HepG2 (cell line): ENCODE measurements at regions not wholly inside any gene's neighbourhood (a gene's known extent, or its start where the extent isn't known, plus 50 kb on each side); places are given as distances from the start of the nearest gene placed in this dataset.

ENCODE experiments used
- ATAC-seq: fragments of 200-7000 bp; cut with Tn5 transposase; 3 replicates; pipeline ENCODE4 v1.9.1; 2020; ENCODE audit warnings: mild to moderate bottlenecking, moderate library complexity
- BruUV-seq: library from RNA; stranded (reverse); fragments of 400-500 nt; replicated peaks from 2 replicates; lab custom pipeline; 2021; lab: Mats Ljungman, UMichigan
- CTCF ChIA-PET: fragments of 300-600 bp; formaldehyde crosslinking; extraction: SDS; loops from one replicate; lab custom pipeline; 2021; ENCODE audit warnings: low total read pairs, inconsistent platforms, low intra/inter-chr PET ratio; lab: Yijun Ruan, JAX
- POLR2A ChIA-PET: fragments of 350-600 bp; sonication (Branson Sonifier 250); formaldehyde crosslinking; loops from one replicate; lab custom pipeline; 2020; ENCODE audit warnings: antibody characterized with exemption, inconsistent platforms; lab: Yijun Ruan, JAX
- DNase-seq: peaks from one replicate; pipeline ENCODE4 v3.0.0-alpha.2; 2015; ENCODE audit warnings: low spot score
- FAIRE-seq: peaks from 3 replicates; lab custom pipeline; 2011; peaks lifted over from hg19 to GRCh38; lab: Jason Lieb, UNC
- H2AFZ ChIP-seq: one replicate; pipeline ENCODE4 v1.6.1; 2011; ENCODE audit warnings: low read length, inconsistent platforms
- H3K27ac ChIP-seq: fragments of 300-600 bp; 3 replicates; pipeline ENCODE4 v1.8.0; 2011; ENCODE audit warnings: mixed run types, mild to moderate bottlenecking, mixed read lengths, low read length, inconsistent platforms; ENCODE audit not compliant: insufficient read depth; ENCODE audit errors: extremely low read length
- H3K27me3 ChIP-seq, 2 experiments: fragments of 200-600 bp in 1 of 2; 2 replicates in 1 of 2; 3 replicates in 1 of 2; pipeline versions ENCODE4 v1.6.0 to v1.8.0; 2011; ENCODE audit warnings: low read length in 2 of 2, mild to moderate bottlenecking in 2 of 2, moderate library complexity in 2 of 2, inconsistent platforms in 1 of 2; ENCODE audit not compliant: insufficient read depth in 2 of 2, control insufficient read depth in 1 of 2
- H3K36me3 ChIP-seq, 2 experiments: fragments of 200-600 bp in 1 of 2; replicated peaks in 1 of 2; 2 replicates in 1 of 2; 3 replicates in 1 of 2; pipeline versions ENCODE4 v1.5.1 to v1.8.0; 2011; ENCODE audit warnings: low read length in 2 of 2, inconsistent platforms in 1 of 2; ENCODE audit not compliant: insufficient read depth in 2 of 2, control insufficient read depth in 1 of 2
- H3K4me1 ChIP-seq: 2 replicates; pipeline ENCODE4 v1.5.1; 2012; ENCODE audit warnings: low read length, inconsistent platforms; ENCODE audit not compliant: insufficient read depth
- H3K4me2 ChIP-seq: 2 replicates; pipeline ENCODE4 v1.6.0; 2011; ENCODE audit warnings: low read depth, low read length, inconsistent platforms
- H3K4me3 ChIP-seq, 3 experiments: fragments of 200-600 bp in 1 of 3; sonication (generic), shearing (Covaris generic) in 1 of 3; replicated peaks in 1 of 3; 2 replicates each; pipeline ENCODE4 v1.5.1; 2011 to 2016; ENCODE audit warnings: low read length in 3 of 3, inconsistent platforms in 2 of 3, low read depth in 2 of 3, mild to moderate bottlenecking in 2 of 3, control low read depth in 1 of 3, mixed read lengths in 1 of 3; ENCODE audit not compliant: insufficient read depth in 1 of 3
- H3K79me2 ChIP-seq: one replicate; pipeline ENCODE4 v1.6.1; 2011; ENCODE audit warnings: low read length, inconsistent platforms; ENCODE audit not compliant: insufficient read depth
- H3K9ac ChIP-seq: 2 replicates; pipeline ENCODE4 v1.6.0; 2011; ENCODE audit warnings: mild to moderate bottlenecking, low read depth, low read length, inconsistent platforms; ENCODE audit not compliant: insufficient read depth
- H3K9me3 ChIP-seq: 2 replicates; pipeline ENCODE4 v1.5.1; 2012; ENCODE audit warnings: mild to moderate bottlenecking, low read length
- H4K20me1 ChIP-seq: 2 replicates; pipeline ENCODE4 v1.6.0; 2011; ENCODE audit warnings: inconsistent platforms, mild to moderate bottlenecking, low read length, moderate library complexity; ENCODE audit not compliant: insufficient read depth
- CBX2 ChIP-seq, 2 experiments: fragments of 200-600 bp in 1 of 2; sonication (generic); formaldehyde crosslinking in 1 of 2; IDR thresholded peaks; 2 replicates each; pipeline versions ENCODE4 v1.7.0 to v1.8.1; 2018 to 2022; ENCODE audit warnings: low read depth in 2 of 2, low read length in 1 of 2, mild to moderate bottlenecking in 1 of 2, missing genetic modification reagents in 1 of 2
- PCBP2 ChIP-seq: fragments of 200-400 bp; formaldehyde crosslinking; optimal IDR thresholded peaks from 2 replicates; pipeline ENCODE3; 2018; ENCODE audit warnings: low read length, low read depth; ENCODE audit not compliant: poor library complexity, severe bottlenecking
- RBM39 ChIP-seq: fragments of 200-400 bp; formaldehyde crosslinking; IDR thresholded peaks from one replicate; pipeline ENCODE4 v1.6.1; 2018; ENCODE audit warnings: antibody characterized with exemption, mild to moderate bottlenecking, low read depth, low read length; ENCODE audit not compliant: poor library complexity, severe bottlenecking
- YEATS4 ChIP-seq: sonication (generic); formaldehyde crosslinking; IDR thresholded peaks from 2 replicates; pipeline ENCODE4 v1.4.0; 2020; ENCODE audit warnings: missing genetic modification reagents, borderline replicate concordance
- ZFP37 ChIP-seq: sonication (generic); formaldehyde crosslinking; IDR thresholded peaks from 2 replicates; pipeline ENCODE4 v1.4.0; 2020; ENCODE audit warnings: missing genetic modification reagents, borderline replicate concordance
- ZFY ChIP-seq: sonication (generic); formaldehyde crosslinking; IDR thresholded peaks from 2 replicates; pipeline ENCODE4 v1.4.0; 2020; ENCODE audit warnings: missing genetic modification reagents
- ZNF441 ChIP-seq: sonication (generic); formaldehyde crosslinking; IDR thresholded peaks from 2 replicates; pipeline ENCODE4 v1.7.0; 2021; ENCODE audit warnings: missing genetic modification reagents, borderline replicate concordance
- ZNF747 ChIP-seq: sonication (generic); formaldehyde crosslinking; IDR thresholded peaks from 2 replicates; pipeline ENCODE4 v1.8.1; 2023; ENCODE audit warnings: missing genetic modification reagents, mild to moderate bottlenecking, borderline replicate concordance
- ZNF788 ChIP-seq: sonication (generic); formaldehyde crosslinking; IDR thresholded peaks from 2 replicates; pipeline ENCODE4 v1.5.0; 2020; ENCODE audit warnings: mild to moderate bottlenecking, missing genetic modification reagents, borderline replicate concordance
- WGBS: methylation state at CpG from one replicate; pipeline ENCODE4 v1.1.6; 2017; ENCODE audit warnings: low lambda C conversion rate; 5-methylcytosine and 5-hydroxymethylcytosine counted together
- in situ Hi-C: cut with HindIII; loops from 2 replicates; pipeline ENCODE4 v1.10.0; 2017; ENCODE audit warnings: low pct_unique_long_range_greater_than_20kb; ENCODE audit not compliant: extremely low pct_ligation_motif_present
- intact Hi-C: fragments of 100-400 bp; cut with micrococcal nuclease; formaldehyde crosslinking; loops from one replicate; pipeline ENCODE4 v1.10.0; 2022; ENCODE audit not compliant: unreplicated experiment
- TF ChIP-seq, protein P1 (sequence below): sonication (generic); formaldehyde crosslinking; IDR thresholded peaks from 2 replicates; pipeline ENCODE4 v1.4.0; 2020; ENCODE audit warnings: low read depth, mild to moderate bottlenecking, missing genetic modification reagents
- TF ChIP-seq, protein P2 (sequence below): sonication (generic); formaldehyde crosslinking; IDR thresholded peaks from 2 replicates; pipeline ENCODE4 v1.4.0; 2020; ENCODE audit warnings: mild to moderate bottlenecking, missing genetic modification reagents, borderline replicate concordance

DNA sequence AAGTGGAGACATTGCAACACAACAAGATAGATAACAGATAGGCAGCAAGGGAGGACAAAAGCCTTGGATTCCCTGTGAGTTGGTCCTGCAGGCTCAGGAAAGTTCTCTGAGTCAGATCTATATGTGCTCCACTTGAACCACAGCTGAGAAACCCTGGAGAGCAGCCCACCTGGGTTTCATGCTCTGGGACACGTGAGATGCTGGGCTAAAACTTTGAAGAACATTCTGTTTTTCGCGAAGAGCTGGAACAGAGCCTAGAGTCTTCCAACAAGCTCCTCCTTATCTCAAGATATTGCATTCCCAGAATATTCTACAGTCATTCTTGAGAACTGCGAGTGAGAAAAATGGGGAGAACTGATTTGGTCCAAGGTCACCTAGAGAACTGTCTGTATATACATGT, 583.0 kb upstream of the ROBO1 start (continued):
- TF ChIP-seq, protein P1, sequence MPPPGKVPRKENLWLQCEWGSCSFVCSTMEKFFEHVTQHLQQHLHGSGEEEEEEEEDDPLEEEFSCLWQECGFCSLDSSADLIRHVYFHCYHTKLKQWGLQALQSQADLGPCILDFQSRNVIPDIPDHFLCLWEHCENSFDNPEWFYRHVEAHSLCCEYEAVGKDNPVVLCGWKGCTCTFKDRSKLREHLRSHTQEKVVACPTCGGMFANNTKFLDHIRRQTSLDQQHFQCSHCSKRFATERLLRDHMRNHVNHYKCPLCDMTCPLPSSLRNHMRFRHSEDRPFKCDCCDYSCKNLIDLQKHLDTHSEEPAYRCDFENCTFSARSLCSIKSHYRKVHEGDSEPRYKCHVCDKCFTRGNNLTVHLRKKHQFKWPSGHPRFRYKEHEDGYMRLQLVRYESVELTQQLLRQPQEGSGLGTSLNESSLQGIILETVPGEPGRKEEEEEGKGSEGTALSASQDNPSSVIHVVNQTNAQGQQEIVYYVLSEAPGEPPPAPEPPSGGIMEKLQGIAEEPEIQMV: no peak
- no peak for TF ChIP-seq ZNF441 (CRISPR knock-in tag)
- TF ChIP-seq, protein P2, sequence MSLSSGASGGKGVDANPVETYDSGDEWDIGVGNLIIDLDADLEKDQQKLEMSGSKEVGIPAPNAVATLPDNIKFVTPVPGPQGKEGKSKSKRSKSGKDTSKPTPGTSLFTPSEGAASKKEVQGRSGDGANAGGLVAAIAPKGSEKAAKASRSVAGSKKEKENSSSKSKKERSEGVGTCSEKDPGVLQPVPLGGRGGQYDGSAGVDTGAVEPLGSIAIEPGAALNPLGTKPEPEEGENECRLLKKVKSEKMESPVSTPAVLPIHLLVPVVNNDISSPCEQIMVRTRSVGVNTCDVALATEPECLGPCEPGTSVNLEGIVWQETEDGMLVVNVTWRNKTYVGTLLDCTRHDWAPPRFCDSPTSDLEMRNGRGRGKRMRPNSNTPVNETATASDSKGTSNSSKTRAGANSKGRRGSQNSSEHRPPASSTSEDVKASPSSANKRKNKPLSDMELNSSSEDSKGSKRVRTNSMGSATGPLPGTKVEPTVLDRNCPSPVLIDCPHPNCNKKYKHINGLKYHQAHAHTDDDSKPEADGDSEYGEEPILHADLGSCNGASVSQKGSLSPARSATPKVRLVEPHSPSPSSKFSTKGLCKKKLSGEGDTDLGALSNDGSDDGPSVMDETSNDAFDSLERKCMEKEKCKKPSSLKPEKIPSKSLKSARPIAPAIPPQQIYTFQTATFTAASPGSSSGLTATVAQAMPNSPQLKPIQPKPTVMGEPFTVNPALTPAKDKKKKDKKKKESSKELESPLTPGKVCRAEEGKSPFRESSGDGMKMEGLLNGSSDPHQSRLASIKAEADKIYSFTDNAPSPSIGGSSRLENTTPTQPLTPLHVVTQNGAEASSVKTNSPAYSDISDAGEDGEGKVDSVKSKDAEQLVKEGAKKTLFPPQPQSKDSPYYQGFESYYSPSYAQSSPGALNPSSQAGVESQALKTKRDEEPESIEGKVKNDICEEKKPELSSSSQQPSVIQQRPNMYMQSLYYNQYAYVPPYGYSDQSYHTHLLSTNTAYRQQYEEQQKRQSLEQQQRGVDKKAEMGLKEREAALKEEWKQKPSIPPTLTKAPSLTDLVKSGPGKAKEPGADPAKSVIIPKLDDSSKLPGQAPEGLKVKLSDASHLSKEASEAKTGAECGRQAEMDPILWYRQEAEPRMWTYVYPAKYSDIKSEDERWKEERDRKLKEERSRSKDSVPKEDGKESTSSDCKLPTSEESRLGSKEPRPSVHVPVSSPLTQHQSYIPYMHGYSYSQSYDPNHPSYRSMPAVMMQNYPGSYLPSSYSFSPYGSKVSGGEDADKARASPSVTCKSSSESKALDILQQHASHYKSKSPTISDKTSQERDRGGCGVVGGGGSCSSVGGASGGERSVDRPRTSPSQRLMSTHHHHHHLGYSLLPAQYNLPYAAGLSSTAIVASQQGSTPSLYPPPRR (CRISPR knock-in tag): no peak
- TF ChIP-seq CBX2 (IDR thresholded peaks at IDR 0.05; ENCODE audit: low read depth, low read length): no peak
- no peak for TF ChIP-seq CBX2 (CRISPR knock-in tag; IDR thresholded peaks at IDR 0.05; ENCODE audit: low read depth)
- TF ChIP-seq ZFP37 (CRISPR knock-in tag): no peak
- TF ChIP-seq ZNF747 (CRISPR knock-in tag): no peak

DNA sequence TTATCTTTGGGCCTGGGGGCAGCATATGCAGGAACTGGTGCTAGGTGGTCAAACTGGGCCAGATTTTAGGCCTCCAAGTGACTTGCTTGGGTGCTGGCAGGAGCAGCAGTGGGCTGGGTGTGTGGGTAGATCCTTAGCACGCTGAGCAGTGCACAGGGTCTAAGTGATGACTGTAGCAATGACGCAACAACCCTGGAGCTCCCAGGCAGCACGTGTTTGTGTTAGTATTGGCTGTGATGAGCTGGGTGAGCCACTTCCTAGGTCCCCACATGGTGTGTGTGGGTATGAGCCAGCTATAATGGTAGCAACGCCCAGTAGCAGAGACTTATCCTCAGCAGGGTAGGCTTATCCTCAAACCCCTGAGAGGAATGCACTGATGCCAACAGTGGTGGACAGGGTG, 570.6 kb upstream of the ROBO1 start:
- in situ Hi-C loops: no loop called here
- H3K9me3 ChIP-seq: no peaks in the 10 kb centered on the region
- no peaks in the 10 kb centered on the region for H3K27me3 ChIP-seq
- H2AFZ ChIP-seq: no peak overlapping the region
- H3K9ac ChIP-seq: no peak overlapping the region
- BruUV-seq: no TSS peak
- ChIA-PET CTCF (no interaction called here), POLR2A (no interaction called here)
- H3K4me2 ChIP-seq: no peak overlapping the region
- no peaks in the 10 kb centered on the region for H4K20me1 ChIP-seq
- no CpG with 5 or more reads among the region's 4 CpGs for WGBS
- no peak for ATAC-seq
- intact Hi-C loops: no loop called here
- H3K27ac ChIP-seq: no peak overlapping the region
- DNase-seq: no peak
- FAIRE-seq: no peak
- no peak overlapping the region for H3K4me3 ChIP-seq
- H3K79me2 ChIP-seq: no peaks in the 10 kb centered on the region
- no peaks in the 10 kb centered on the region for H3K36me3 ChIP-seq
- no peaks in the 10 kb centered on the region for H3K4me1 ChIP-seq
- no peak for TF ChIP-seq YEATS4 (CRISPR knock-in tag)
- no peak for TF ChIP-seq RBM39
- TF ChIP-seq ZNF788 (CRISPR knock-in tag): no peak
- TF ChIP-seq PCBP2: no peak
- TF ChIP-seq, protein P1: no peak
- TF ChIP-seq ZFY: no peak
